HEK293 (cell line): ENCODE measurements at regions not wholly inside any gene's neighbourhood (a gene's known extent, or its start where the extent isn't known, plus 50 kb on each side); places are given as distances from the start of the nearest gene placed in this dataset.

Experiments used
- CTCF ChIP-seq: fragments of 450-650 bp; formaldehyde crosslinking; IDR thresholded peaks from 2 replicates; pipeline ENCODE4 v1.5.1; 2016; ENCODE audit warnings: missing biosample characterization, missing genetic modification characterization
- MZF1 ChIP-seq: fragments of 450-650 bp; formaldehyde crosslinking; IDR thresholded peaks from 2 replicates; pipeline ENCODE4 v1.5.1; 2017; ENCODE audit warnings: missing biosample characterization, missing genetic modification characterization, borderline replicate concordance
- PBX3 ChIP-seq: sonication (generic); formaldehyde crosslinking; IDR thresholded peaks from 2 replicates; pipeline ENCODE4 v1.8.1; 2022; ENCODE audit warnings: mild to moderate bottlenecking, moderate library complexity, missing genetic modification reagents
- ZNF239 ChIP-seq: fragments of 450-650 bp; formaldehyde crosslinking; IDR thresholded peaks from 2 replicates; pipeline ENCODE4 v1.5.1; 2016; ENCODE audit warnings: missing biosample characterization, missing genetic modification characterization
- ZNF571 ChIP-seq: fragments of 450-650 bp; formaldehyde crosslinking; IDR thresholded peaks from 2 replicates; pipeline ENCODE4 v1.5.0; 2017; ENCODE audit warnings: missing biosample characterization, missing genetic modification characterization

- TF ChIP-seq CTCF (tag by site-specific recombination): no peak
- TF ChIP-seq ZNF571: no peak
- no peak for TF ChIP-seq ZNF239
- TF ChIP-seq PBX3 (CRISPR knock-in tag): no peak
- no peak for TF ChIP-seq MZF1
These were observed 939.4 kb downstream of the GATA3 start for GRCh38 chr10:8993864-8994263.
